ENCODE measurements at regions not wholly inside any gene's neighbourhood (a gene's known extent, or its start where the extent isn't known, plus 50 kb on each side); places are given as distances from the start of the nearest gene placed in this dataset.

DNA sequence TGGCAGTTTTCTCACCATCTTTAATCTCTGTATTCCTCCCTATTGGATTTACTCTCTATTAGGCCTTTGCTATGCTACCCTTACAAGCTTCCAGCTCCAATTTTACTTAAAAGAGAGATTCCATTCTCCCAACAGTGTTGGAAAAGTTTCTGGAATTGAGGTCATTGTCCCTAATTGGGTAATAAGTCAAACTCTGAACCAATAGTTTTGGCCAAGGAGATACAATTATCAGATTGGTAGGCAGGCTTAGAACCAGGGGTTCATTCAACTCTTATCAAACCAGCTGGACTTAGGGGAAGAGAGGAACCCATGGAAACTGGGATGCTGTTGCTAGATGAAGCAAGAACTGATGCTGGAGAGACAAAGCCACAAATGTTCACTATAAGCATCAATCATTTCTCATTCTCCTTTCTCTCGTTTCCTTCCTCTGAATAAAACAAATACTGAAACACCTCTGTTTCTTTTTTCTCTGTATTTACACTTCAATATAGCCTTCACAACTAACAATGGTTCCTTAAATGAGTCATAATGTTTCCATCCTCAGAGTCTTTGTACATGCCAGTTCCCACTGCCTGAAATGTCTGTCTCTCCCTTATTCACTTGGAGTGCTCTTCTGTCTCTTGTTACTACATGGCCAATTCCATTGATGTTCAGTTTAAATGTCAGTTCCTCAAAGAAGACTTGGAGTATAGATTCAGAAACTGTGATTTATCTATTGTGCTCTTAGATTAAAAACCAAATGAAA is 587.3 kb downstream of the GABRG2 start:
- Histone ChIP-seq H3K27me3 (ENCODE audit: insufficient read depth, low read length, poor library complexity) (no peaks in the 10 kb centered on the region), H3K4me3 (ENCODE audit: low read depth in 1 of 2, low read length in 2 of 2) (no peak overlapping the region), H3K9ac (ENCODE audit: low read depth, low read length) (no peak overlapping the region), H3K4me2 (ENCODE audit: insufficient read depth, low read length) (no peak overlapping the region), H2AFZ (ENCODE audit: low read depth, low read length) (no peak overlapping the region), H4K20me1 (ENCODE audit: insufficient read depth, low read length) (no peaks in the 10 kb centered on the region), H3K27ac (ENCODE audit: low read length) (no peak overlapping the region), H3K36me3 (ENCODE audit: insufficient read depth, low read length) (no peaks in the 10 kb centered on the region), H3K79me2 (ENCODE audit: insufficient read depth, low read length) (no peaks in the 10 kb centered on the region), H3K9me3 (ENCODE audit: insufficient read depth, low read length, severe bottlenecking) (no peaks in the 10 kb centered on the region), H3K4me1 (ENCODE audit: insufficient read depth, low read length) (no peaks in the 10 kb centered on the region)
- TF ChIP-seq EZH2 (IDR thresholded peaks at IDR 0.05; ENCODE audit: borderline replicate concordance, low read depth, low read length, severe bottlenecking): no peak
- TF ChIP-seq, protein P1, sequence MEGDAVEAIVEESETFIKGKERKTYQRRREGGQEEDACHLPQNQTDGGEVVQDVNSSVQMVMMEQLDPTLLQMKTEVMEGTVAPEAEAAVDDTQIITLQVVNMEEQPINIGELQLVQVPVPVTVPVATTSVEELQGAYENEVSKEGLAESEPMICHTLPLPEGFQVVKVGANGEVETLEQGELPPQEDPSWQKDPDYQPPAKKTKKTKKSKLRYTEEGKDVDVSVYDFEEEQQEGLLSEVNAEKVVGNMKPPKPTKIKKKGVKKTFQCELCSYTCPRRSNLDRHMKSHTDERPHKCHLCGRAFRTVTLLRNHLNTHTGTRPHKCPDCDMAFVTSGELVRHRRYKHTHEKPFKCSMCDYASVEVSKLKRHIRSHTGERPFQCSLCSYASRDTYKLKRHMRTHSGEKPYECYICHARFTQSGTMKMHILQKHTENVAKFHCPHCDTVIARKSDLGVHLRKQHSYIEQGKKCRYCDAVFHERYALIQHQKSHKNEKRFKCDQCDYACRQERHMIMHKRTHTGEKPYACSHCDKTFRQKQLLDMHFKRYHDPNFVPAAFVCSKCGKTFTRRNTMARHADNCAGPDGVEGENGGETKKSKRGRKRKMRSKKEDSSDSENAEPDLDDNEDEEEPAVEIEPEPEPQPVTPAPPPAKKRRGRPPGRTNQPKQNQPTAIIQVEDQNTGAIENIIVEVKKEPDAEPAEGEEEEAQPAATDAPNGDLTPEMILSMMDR (IDR thresholded peaks at IDR 0.05; ENCODE audit: borderline replicate concordance, extremely low read depth, low read length, poor library complexity, severe bottlenecking): no peak
- ATAC-seq (ENCODE audit: insufficient read depth, low read depth) (no peak), DNase-seq (no peak)

GRCh38 chr5:162657076-162657475 is 589.5 kb downstream of the GABRG2 start:
- H2AFZ ChIP-seq (ENCODE audit: low read depth, low read length): no peak overlapping the region
- no peaks in the 10 kb centered on the region for H3K9me3 ChIP-seq (ENCODE audit: insufficient read depth, low read length, severe bottlenecking)
- no peak for ATAC-seq (ENCODE audit: insufficient read depth, low read depth)
- no peak overlapping the region for H3K4me2 ChIP-seq (ENCODE audit: insufficient read depth, low read length)
- H3K79me2 ChIP-seq (ENCODE audit: insufficient read depth, low read length): no peaks in the 10 kb centered on the region
- H3K36me3 ChIP-seq (ENCODE audit: insufficient read depth, low read length): no peaks in the 10 kb centered on the region
- H3K4me3 ChIP-seq (ENCODE audit: low read depth in 1 of 2, low read length in 2 of 2): no peak overlapping the region
- no peaks in the 10 kb centered on the region for H3K4me1 ChIP-seq (ENCODE audit: insufficient read depth, low read length)
- TF ChIP-seq, protein P1 (IDR thresholded peaks at IDR 0.05; ENCODE audit: borderline replicate concordance, extremely low read depth, low read length, poor library complexity, severe bottlenecking): no peak
- no peak for TF ChIP-seq EZH2 (IDR thresholded peaks at IDR 0.05; ENCODE audit: borderline replicate concordance, low read depth, low read length, severe bottlenecking)
- no peaks in the 10 kb centered on the region for H3K27me3 ChIP-seq (ENCODE audit: insufficient read depth, low read length, poor library complexity)
- no peak overlapping the region for H3K27ac ChIP-seq (ENCODE audit: low read length)
- H3K9ac ChIP-seq (ENCODE audit: low read depth, low read length): no peak overlapping the region
- no peak for DNase-seq
- H4K20me1 ChIP-seq (ENCODE audit: insufficient read depth, low read length): no peaks in the 10 kb centered on the region

DNA sequence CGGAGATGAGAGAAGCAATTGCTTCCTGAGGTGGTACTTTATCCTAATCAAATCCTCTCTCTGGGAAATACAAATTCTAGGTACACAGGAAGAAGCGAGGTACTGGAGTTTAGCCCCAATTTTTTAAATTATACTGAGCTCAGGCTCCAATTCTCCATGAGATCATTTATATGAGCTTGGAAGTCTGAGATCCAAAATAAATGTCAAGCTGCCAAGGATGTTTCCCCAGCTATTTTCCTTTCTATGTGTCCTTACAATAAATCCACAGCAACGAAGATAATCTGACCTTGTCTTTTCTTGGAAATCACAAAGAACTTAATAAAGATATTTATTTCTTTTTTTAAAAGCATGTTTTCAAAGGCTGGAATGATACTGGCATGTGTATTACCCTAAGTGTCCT is 597.3 kb downstream of the GABRG2 start:
- no peaks in the 10 kb centered on the region for H3K27me3 ChIP-seq (ENCODE audit: insufficient read depth, low read length, poor library complexity)
- H3K4me1 ChIP-seq (ENCODE audit: insufficient read depth, low read length): no peaks in the 10 kb centered on the region
- no peak overlapping the region for H3K9ac ChIP-seq (ENCODE audit: low read depth, low read length)
- no peak overlapping the region for H3K4me3 ChIP-seq (ENCODE audit: low read depth in 1 of 2, low read length in 2 of 2)
- H3K79me2 ChIP-seq (ENCODE audit: insufficient read depth, low read length): no peaks in the 10 kb centered on the region
- H4K20me1 ChIP-seq (ENCODE audit: insufficient read depth, low read length): no peaks in the 10 kb centered on the region
- DNase-seq (no peak), ATAC-seq (ENCODE audit: insufficient read depth, low read depth) (no peak)
- TF ChIP-seq, protein P1 (IDR thresholded peaks at IDR 0.05; ENCODE audit: borderline replicate concordance, extremely low read depth, low read length, poor library complexity, severe bottlenecking): no peak
- no peak for TF ChIP-seq EZH2 (IDR thresholded peaks at IDR 0.05; ENCODE audit: borderline replicate concordance, low read depth, low read length, severe bottlenecking)
- H3K9me3 ChIP-seq (ENCODE audit: insufficient read depth, low read length, severe bottlenecking): no peaks in the 10 kb centered on the region
- H2AFZ ChIP-seq (ENCODE audit: low read depth, low read length): no peak overlapping the region
- no peaks in the 10 kb centered on the region for H3K36me3 ChIP-seq (ENCODE audit: insufficient read depth, low read length)
- H3K27ac ChIP-seq (ENCODE audit: low read length): no peak overlapping the region
- no peak overlapping the region for H3K4me2 ChIP-seq (ENCODE audit: insufficient read depth, low read length)

Data from DND-41 (cell line).